ENCODE measurements at regions not wholly inside any gene's neighbourhood (a gene's known extent, or its start where the extent isn't known, plus 50 kb on each side); places are given as distances from the start of the nearest gene placed in this dataset.

GRCh38 chr2:168300460-168300859 lies 53.1 kb upstream of the STK39 start:
- H3K36me3 Mint-ChIP-seq (ENCODE audit: low read depth), result peaks cover under 1% of the 10 kb centered on the region
- DNase-seq, result no peak
- H3K27me3 Mint-ChIP-seq (ENCODE audit: low read depth), result peaks cover under 1% of the 10 kb centered on the region
- H3K9me3 Mint-ChIP-seq, result peaks cover 2% of the 10 kb centered on the region
- H3K4me1 Mint-ChIP-seq (ENCODE audit: low read depth), result no peaks in the 10 kb centered on the region
- H3K27ac Mint-ChIP-seq, result no peak overlapping the region
- H3K4me3 Mint-ChIP-seq, result no peak overlapping the region
- intact Hi-C loops (cut with micrococcal nuclease), result no loop called here
- CTCF ChIA-PET, result no interaction called here

- H3K4me1 Mint-ChIP-seq (ENCODE audit: low read depth), result no peaks in the 10 kb centered on the region
- CTCF ChIA-PET, result no interaction called here
- H3K9me3 Mint-ChIP-seq, result peaks cover 23% of the 10 kb centered on the region
- intact Hi-C loops (cut with micrococcal nuclease), result no loop called here
- H3K27ac Mint-ChIP-seq, result no peak overlapping the region
- DNase-seq, result no peak
- no peak overlapping the region for H3K4me3 Mint-ChIP-seq
- H3K36me3 Mint-ChIP-seq (ENCODE audit: low read depth), result peaks cover 4% of the 10 kb centered on the region
- H3K27me3 Mint-ChIP-seq (ENCODE audit: low read depth), result peaks cover 4% of the 10 kb centered on the region
Observed at GRCh38 chr2:168304024-168304681, 56.8 kb upstream of the STK39 start.

- Mint-ChIP-seq H3K4me3 (no peak overlapping the region), H3K27me3 (ENCODE audit: low read depth) (peaks cover 4% of the 10 kb centered on the region), H3K4me1 (ENCODE audit: low read depth) (no peaks in the 10 kb centered on the region), H3K36me3 (ENCODE audit: low read depth) (peaks cover 4% of the 10 kb centered on the region), H3K9me3 (peaks cover 23% of the 10 kb centered on the region), H3K27ac (no peak overlapping the region)
- intact Hi-C loops (cut with micrococcal nuclease), result no loop called here
- CTCF ChIA-PET, result interaction anchor here (1.0 kb wide), 1 partner anchor 187 kb away, joined by 4 read pairs; no protein-coding TSS in a partner anchor
- no peak for DNase-seq
Observed at GRCh38 chr2:168307379-168307778, 60.0 kb upstream of the STK39 start.

GRCh38 chr2:168310580-168310979 lies 63.2 kb upstream of the STK39 start:
- CTCF ChIA-PET, result no interaction called here
- intact Hi-C loops (cut with micrococcal nuclease), result no loop called here
- H3K4me1 Mint-ChIP-seq (ENCODE audit: low read depth), result no peaks in the 10 kb centered on the region

DNA sequence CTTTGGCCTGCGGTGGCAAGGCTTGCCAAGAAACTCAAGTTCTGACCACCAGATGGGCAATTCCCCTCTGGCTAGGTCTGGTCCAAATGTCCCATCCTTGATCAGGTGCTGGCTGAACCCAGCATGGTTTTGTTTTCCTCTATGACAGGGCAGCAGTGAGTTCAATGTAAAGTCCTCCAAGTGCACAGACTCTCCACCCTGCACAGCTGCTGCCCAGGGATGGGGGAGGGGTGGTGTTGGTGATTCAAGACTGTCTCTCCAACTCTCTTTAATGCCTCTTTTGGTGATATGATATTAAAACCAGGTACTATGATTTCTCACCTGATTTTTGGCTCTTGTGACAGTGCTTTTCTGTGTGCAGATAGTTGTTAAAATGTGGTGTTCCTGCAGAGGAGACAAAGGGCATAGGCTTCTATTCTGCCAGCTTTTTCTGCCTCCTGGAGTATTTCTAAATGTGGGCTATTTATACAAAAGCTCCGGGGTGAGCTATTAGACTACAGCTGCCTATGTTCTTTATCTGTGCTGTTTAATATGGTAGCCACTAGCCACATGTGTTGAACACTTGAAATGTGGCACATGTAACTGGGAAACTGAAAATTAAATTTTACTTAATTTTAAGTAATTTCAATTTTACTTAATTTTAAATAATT lies 64.0 kb upstream of the STK39 start:
- DNase-seq, result no peak
- peaks cover 2% of the 10 kb centered on the region for H3K27me3 Mint-ChIP-seq (ENCODE audit: low read depth)
- no peaks in the 10 kb centered on the region for H3K36me3 Mint-ChIP-seq (ENCODE audit: low read depth)
- no peak overlapping the region for H3K4me3 Mint-ChIP-seq
- peaks cover 12% of the 10 kb centered on the region for H3K9me3 Mint-ChIP-seq
- H3K27ac Mint-ChIP-seq, result no peak overlapping the region
- CTCF ChIA-PET, result interaction anchor here (0.7 kb wide), 1 partner anchor 486 kb away, joined by 3 read pairs; no protein-coding TSS in a partner anchor
- H3K4me1 Mint-ChIP-seq (ENCODE audit: low read depth), result no peaks in the 10 kb centered on the region
- intact Hi-C loops (cut with micrococcal nuclease), result no loop called here

More at GRCh38 chr2:168310580-168310979, 63.2 kb upstream of the STK39 start:
- no peak overlapping the region for H3K4me3 Mint-ChIP-seq
- no peak for DNase-seq
- H3K27me3 Mint-ChIP-seq (ENCODE audit: low read depth), result peaks cover 3% of the 10 kb centered on the region
- no peak overlapping the region for H3K27ac Mint-ChIP-seq
- peaks cover 20% of the 10 kb centered on the region for H3K9me3 Mint-ChIP-seq
- peaks cover 3% of the 10 kb centered on the region for H3K36me3 Mint-ChIP-seq (ENCODE audit: low read depth)

DNA sequence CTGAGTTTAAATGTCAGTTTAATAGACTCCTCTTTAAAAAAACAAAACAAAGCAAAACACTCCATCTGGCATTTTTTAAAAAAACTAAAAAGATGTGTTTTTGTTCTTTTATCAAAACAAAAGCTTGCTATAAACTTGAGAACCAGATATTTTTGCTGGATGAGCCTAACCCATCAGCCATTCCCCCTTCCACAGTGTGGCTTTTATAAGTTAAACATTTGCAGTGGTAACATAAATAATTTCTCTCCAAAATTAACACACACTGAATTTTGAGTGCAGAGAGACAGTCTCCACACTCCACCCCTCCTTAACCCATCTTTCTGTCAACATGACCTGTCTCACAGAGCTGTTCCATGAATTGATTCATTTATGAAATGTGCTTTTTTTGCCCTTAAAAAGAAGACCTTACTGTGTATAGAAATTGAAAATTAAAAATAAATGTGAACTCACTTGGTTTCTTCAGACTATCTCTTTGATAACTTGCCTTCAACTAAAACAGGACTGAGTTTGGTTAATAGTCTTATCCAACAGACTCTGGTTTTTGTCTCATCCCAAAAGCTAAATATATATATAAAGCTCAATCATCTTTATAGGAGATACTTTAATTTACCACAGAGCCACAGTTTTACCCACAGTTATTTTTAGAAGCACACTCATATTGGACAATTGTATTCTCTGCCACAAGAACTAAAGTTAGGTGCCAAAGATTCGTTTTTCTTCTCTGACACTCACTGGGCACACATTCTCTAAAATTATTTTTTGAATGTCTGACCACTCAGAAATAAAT lies 64.8 kb upstream of the STK39 start:
- H3K27ac Mint-ChIP-seq, result no peak overlapping the region
- H3K4me3 Mint-ChIP-seq, result no peak overlapping the region
- H3K4me1 Mint-ChIP-seq (ENCODE audit: low read depth), result no peaks in the 10 kb centered on the region
- peaks cover 2% of the 10 kb centered on the region for H3K27me3 Mint-ChIP-seq (ENCODE audit: low read depth)
- H3K9me3 Mint-ChIP-seq, result peaks cover 6% of the 10 kb centered on the region
- no peak for DNase-seq
- CTCF ChIA-PET, result no interaction called here
- H3K36me3 Mint-ChIP-seq (ENCODE audit: low read depth), result no peaks in the 10 kb centered on the region
- intact Hi-C loops (cut with micrococcal nuclease), result no loop called here

DNA sequence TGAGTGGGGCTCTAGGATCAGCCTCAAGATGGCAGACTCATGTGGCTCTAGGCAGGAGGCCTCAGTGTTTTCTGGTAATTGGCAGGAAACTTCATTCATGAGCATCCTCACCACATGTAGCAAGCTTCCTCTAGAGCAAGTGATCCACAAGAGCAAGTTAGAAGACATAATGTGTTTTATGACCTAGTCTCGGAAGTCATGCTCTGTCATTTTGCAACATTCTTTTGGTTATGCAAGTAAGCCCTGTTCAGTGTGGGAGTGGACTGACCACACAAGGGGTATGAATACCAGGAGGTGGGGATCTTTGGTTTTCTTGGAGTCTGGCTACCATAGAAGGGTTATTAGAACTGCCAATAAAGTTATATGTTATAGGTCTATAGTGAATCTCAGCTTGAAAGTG lies 66.8 kb upstream of the STK39 start:
- CTCF ChIA-PET, result interaction anchor here (1.6 kb wide), 1 partner anchor 11 kb away, joined by 3 read pairs; no protein-coding TSS in a partner anchor
- Mint-ChIP-seq H3K36me3 (ENCODE audit: low read depth) (no peaks in the 10 kb centered on the region), H3K27ac (no peak overlapping the region), H3K9me3 (no peaks in the 10 kb centered on the region), H3K4me1 (ENCODE audit: low read depth) (no peaks in the 10 kb centered on the region), H3K4me3 (no peak overlapping the region), H3K27me3 (ENCODE audit: low read depth) (no peaks in the 10 kb centered on the region)
- DNase-seq, result no peak
- intact Hi-C loops (cut with micrococcal nuclease), result no loop called here

DNA sequence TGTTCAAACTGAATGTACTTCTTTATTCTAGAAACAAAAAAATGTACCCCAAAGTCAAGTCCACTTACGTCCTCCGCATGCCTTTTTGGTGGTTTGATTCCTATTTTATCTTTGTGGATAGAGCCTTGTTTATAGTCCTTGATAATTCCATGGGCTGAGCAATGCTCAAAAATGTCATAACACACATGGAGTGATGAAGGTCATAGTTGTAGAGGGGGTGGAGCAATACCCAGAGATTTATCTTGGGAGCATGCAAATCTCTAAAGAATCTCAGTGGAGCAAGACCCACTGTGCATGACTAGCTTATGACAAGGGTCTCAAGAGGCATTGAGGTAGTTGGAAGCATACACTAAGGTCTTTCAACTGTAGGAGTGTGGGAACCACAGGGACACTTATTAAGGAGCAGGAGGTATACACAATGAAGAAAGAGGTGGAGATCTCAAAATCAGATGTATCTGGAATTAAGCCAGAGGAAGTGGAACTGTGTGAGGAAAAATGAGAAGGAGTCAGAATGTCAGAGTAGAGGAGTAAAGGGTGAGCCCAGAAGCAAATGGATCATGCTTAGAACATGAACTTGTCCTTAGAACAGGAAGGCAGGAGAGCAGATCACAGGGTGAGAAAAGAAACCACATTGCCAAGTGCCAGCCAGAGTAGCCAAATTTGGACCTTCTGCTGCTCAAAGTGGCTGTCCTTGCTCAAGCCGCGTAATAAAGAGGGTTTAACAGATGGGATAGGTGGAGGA lies 68.1 kb upstream of the STK39 start:
- no peaks in the 10 kb centered on the region for H3K4me1 Mint-ChIP-seq (ENCODE audit: low read depth)
- H3K27ac Mint-ChIP-seq, result no peak overlapping the region
- no peaks in the 10 kb centered on the region for H3K27me3 Mint-ChIP-seq (ENCODE audit: low read depth)
- H3K36me3 Mint-ChIP-seq (ENCODE audit: low read depth), result no peaks in the 10 kb centered on the region
- CTCF ChIA-PET, result interaction anchor here (0.6 to 1.6 kb wide), 2 partner anchors 10 to 412 kb away, joined by 3 to 9 read pairs; no protein-coding TSS in a partner anchor
- intact Hi-C loops (cut with micrococcal nuclease), result no loop called here
- DNase-seq, result no peak
- H3K9me3 Mint-ChIP-seq, result no peaks in the 10 kb centered on the region
- no peak overlapping the region for H3K4me3 Mint-ChIP-seq

- Mint-ChIP-seq H3K4me1 (ENCODE audit: low read depth) (no peaks in the 10 kb centered on the region), H3K27me3 (ENCODE audit: low read depth) (no peaks in the 10 kb centered on the region), H3K36me3 (ENCODE audit: low read depth) (no peaks in the 10 kb centered on the region), H3K27ac (no peak overlapping the region), H3K4me3 (no peak overlapping the region), H3K9me3 (no peaks in the 10 kb centered on the region)
- intact Hi-C loops (cut with micrococcal nuclease), result no loop called here
- DNase-seq, result no peak
- CTCF ChIA-PET, result no interaction called here
Observed at GRCh38 chr2:168316073-168316440, 68.7 kb upstream of the STK39 start.

- Mint-ChIP-seq H3K27ac (no peak overlapping the region), H3K9me3 (no peaks in the 10 kb centered on the region), H3K4me3 (no peak overlapping the region), H3K4me1 (ENCODE audit: low read depth) (no peaks in the 10 kb centered on the region), H3K27me3 (ENCODE audit: low read depth) (no peaks in the 10 kb centered on the region), H3K36me3 (ENCODE audit: low read depth) (no peaks in the 10 kb centered on the region)
- CTCF ChIA-PET, result no interaction called here
- intact Hi-C loops (cut with micrococcal nuclease), result no loop called here
- no peak for DNase-seq
Observed at GRCh38 chr2:168317282-168317681, 69.9 kb upstream of the STK39 start.

- no peak overlapping the region for H3K4me3 Mint-ChIP-seq
- CTCF ChIA-PET, result no interaction called here
- peaks cover 2% of the 10 kb centered on the region for H3K4me1 Mint-ChIP-seq (ENCODE audit: low read depth)
- intact Hi-C loops (cut with micrococcal nuclease), result no loop called here
- peaks cover 7% of the 10 kb centered on the region for H3K27me3 Mint-ChIP-seq (ENCODE audit: low read depth)
- H3K27ac Mint-ChIP-seq, result no peak overlapping the region
- no peaks in the 10 kb centered on the region for H3K9me3 Mint-ChIP-seq
- H3K36me3 Mint-ChIP-seq (ENCODE audit: low read depth), result no peaks in the 10 kb centered on the region
- DNase-seq, result no peak
Observed at GRCh38 chr2:168320267-168320666, 72.9 kb upstream of the STK39 start.

- intact Hi-C loops (cut with micrococcal nuclease), result no loop called here
- Mint-ChIP-seq H3K36me3 (ENCODE audit: low read depth) (no peaks in the 10 kb centered on the region), H3K9me3 (no peaks in the 10 kb centered on the region), H3K4me1 (ENCODE audit: low read depth) (peaks cover 2% of the 10 kb centered on the region), H3K27me3 (ENCODE audit: low read depth) (peaks cover 7% of the 10 kb centered on the region), H3K4me3 (no peak overlapping the region), H3K27ac (no peak overlapping the region)
- CTCF ChIA-PET, result interaction anchor here (0.9 kb wide), 1 partner anchor 203 kb away, joined by 3 read pairs; no protein-coding TSS in a partner anchor
- no peak for DNase-seq
Observed at GRCh38 chr2:168322325-168323007, 75.1 kb upstream of the STK39 start.
